Stomach (tissue), 8 donors: ENCODE measurements at regions not wholly inside any gene's neighbourhood (a gene's known extent, or its start where the extent isn't known, plus 50 kb on each side); places are given as distances from the start of the nearest gene placed in this dataset.

Experiments
- DNase-seq, 2 donors: peaks; one replicate each; pipeline versions ENCODE4 v3.0.0 to v3.0.0-alpha.2; 2013 to 2019
- H3K27ac ChIP-seq, 5 donors: fragments of 200-600 bp in 4 of 5; sonication (generic) in 4 of 5; one replicate each; pipeline ENCODE4 v1.5.1; 2013 to 2019; ENCODE audit warnings: mild to moderate bottlenecking in 1 of 5, moderate library complexity in 1 of 5
- H3K27me3 ChIP-seq, 3 donors: fragments of 200-600 bp; sonication (generic); one replicate each; pipeline ENCODE4 v1.5.1; 2017 to 2019; ENCODE audit warnings: mixed run types in 1 of 3
- H3K36me3 ChIP-seq, 4 donors: fragments of 200-600 bp; sonication (generic); 1 replicate in 3 of 4; 2 replicates in 1 of 4; pipeline ENCODE4 v1.5.1; 2016 to 2019
- H3K4me1 ChIP-seq, 4 donors: fragments of 200-600 bp; sonication (generic); one replicate each; pipeline ENCODE4 v1.5.1; 2016 to 2019
- H3K4me3 ChIP-seq, 4 donors: fragments of 200-600 bp; sonication (generic) in 3 of 4; one replicate each; pipeline ENCODE4 v1.5.1; 2016 to 2019; ENCODE audit warnings: mild to moderate bottlenecking in 1 of 4
- H3K9me3 ChIP-seq, 4 donors: fragments of 200-600 bp; sonication (generic); one replicate each; pipeline ENCODE4 v1.5.1; 2016 to 2019
- CTCF ChIP-seq, 7 experiments: fragments of 450-650 bp in 4 of 7; fragments of 200-600 bp in 3 of 7; sonication (generic) in 3 of 7; IDR thresholded peaks; one replicate each; pipeline ENCODE4 v1.5.1; 2016 to 2019; ENCODE audit warnings: antibody characterized with exemption in 7 of 7, control low read depth in 2 of 7, mild to moderate bottlenecking in 1 of 7
- EP300 ChIP-seq: sonication (generic); formaldehyde crosslinking; IDR thresholded peaks from one replicate; pipeline ENCODE4 v1.6.1; 2017; ENCODE audit warnings: antibody characterized with exemption
- POLR2A ChIP-seq, 4 donors: fragments of 450-650 bp; IDR thresholded peaks; one replicate each; pipeline ENCODE4 v1.6.1; 2016; ENCODE audit warnings: antibody characterized with exemption in 4 of 4, control low read depth in 2 of 4, mild to moderate bottlenecking in 1 of 4, moderate library complexity in 1 of 4
- POLR2AphosphoS5 ChIP-seq, 3 donors: sonication (generic); formaldehyde crosslinking; IDR thresholded peaks; one replicate each; pipeline ENCODE4 v1.6.1; 2016; ENCODE audit warnings: antibody characterized with exemption in 3 of 3
- WGBS, 5 donors: extraction: QIAGEN DNeasy Blood & Tissue Kit in 3 of 5; methylation state at CpG; one replicate each; pipeline versions ENCODE4 v1.1.5 to v1.1.7; 2013 to 2018; 5-methylcytosine and 5-hydroxymethylcytosine counted together
- intact Hi-C: fragments of 100-400 bp; cut with DNase I; formaldehyde crosslinking; loops from one replicate; pipeline ENCODE4 v1.15.1; 2023; ENCODE audit warnings: low total_unique reads
- donor health status: healthy with polysubstance abuse.
- donor health status: Bipolar disorder and iron deficiency.
- donor health status: healthy.

GRCh38 chr3:137293086-137293485 is 335.3 kb downstream of the IL20RB start:
- no peak for TF ChIP-seq POLR2A (IDR thresholded peaks at IDR 0.05)
- TF ChIP-seq CTCF (IDR thresholded peaks at IDR 0.05): no peak
- no peak for TF ChIP-seq POLR2AphosphoS5 (IDR thresholded peaks at IDR 0.05)
- TF ChIP-seq EP300: no peak
- intact Hi-C loops: no loop called here
- WGBS, 5 donors: 77 to 92% (median 88%) methylated on average over 1 of the region's 1 CpG

GRCh38 chr3:137294139-137294538 is 336.4 kb downstream of the IL20RB start:
- Histone ChIP-seq H3K4me3 (no peak overlapping the region), H3K27ac (no peak overlapping the region), H3K4me1 (no peaks in the 10 kb centered on the region), H3K27me3 (peaks cover 0 to 12% (median 0%) of the 10 kb centered on the region in 3 donors), H3K9me3 (no peaks in the 10 kb centered on the region), H3K36me3 (no peaks in the 10 kb centered on the region)
- no peak for DNase-seq
- 78 to 85% (median 83%) methylated on average over 5 of the region's 5 CpGs for WGBS, 5 donors
- no peak for TF ChIP-seq POLR2A (IDR thresholded peaks at IDR 0.05)
- TF ChIP-seq EP300: no peak
- no peak for TF ChIP-seq POLR2AphosphoS5 (IDR thresholded peaks at IDR 0.05)
- no peak for TF ChIP-seq CTCF (IDR thresholded peaks at IDR 0.05)
- intact Hi-C loops: no loop called here

More at GRCh38 chr3:137293086-137293485, 335.3 kb downstream of the IL20RB start:
- no peaks in the 10 kb centered on the region for H3K4me1 ChIP-seq
- no peaks in the 10 kb centered on the region for H3K36me3 ChIP-seq
- no peak overlapping the region for H3K4me3 ChIP-seq
- no peak overlapping the region for H3K27ac ChIP-seq
- H3K9me3 ChIP-seq: no peaks in the 10 kb centered on the region
- peaks cover 0 to 12% (median 0%) of the 10 kb centered on the region in 3 donors for H3K27me3 ChIP-seq
- DNase-seq: no peak

- Histone ChIP-seq H3K9me3 (no peaks in the 10 kb centered on the region), H3K36me3 (no peaks in the 10 kb centered on the region), H3K27ac (no peak overlapping the region), H3K27me3 (peaks cover 0 to 6% (median 0%) of the 10 kb centered on the region in 3 donors), H3K4me1 (no peaks in the 10 kb centered on the region), H3K4me3 (no peak overlapping the region)
- intact Hi-C loops: no loop called here
- no peak for DNase-seq
- no peak for TF ChIP-seq CTCF (IDR thresholded peaks at IDR 0.05)
- no peak for TF ChIP-seq POLR2AphosphoS5 (IDR thresholded peaks at IDR 0.05)
- TF ChIP-seq POLR2A (IDR thresholded peaks at IDR 0.05): no peak
- TF ChIP-seq EP300: no peak
- 42 to 53% (median 45%) methylated on average over 1 of the region's 1 CpG for WGBS, 5 donors
Measured at GRCh38 chr3:137294839-137295238, 337.1 kb downstream of the IL20RB start.

- TF ChIP-seq EP300: no peak
- no peak for TF ChIP-seq CTCF (IDR thresholded peaks at IDR 0.05)
- TF ChIP-seq POLR2AphosphoS5 (IDR thresholded peaks at IDR 0.05): no peak
- no peak for TF ChIP-seq POLR2A (IDR thresholded peaks at IDR 0.05)
- H3K4me3 ChIP-seq: no peak overlapping the region
- no peaks in the 10 kb centered on the region for H3K4me1 ChIP-seq
- no peaks in the 10 kb centered on the region for H3K9me3 ChIP-seq
- DNase-seq: no peak
- no peaks in the 10 kb centered on the region for H3K36me3 ChIP-seq
- intact Hi-C loops: no loop called here
- no peak overlapping the region for H3K27ac ChIP-seq
- peaks cover 0 to 6% (median 0%) of the 10 kb centered on the region in 3 donors for H3K27me3 ChIP-seq
- 86 to 91% (median 89%) methylated on average over 3 of the region's 3 CpGs for WGBS, 5 donors
Measured at GRCh38 chr3:137295336-137295735, 337.6 kb downstream of the IL20RB start.
